ENCODE measurements at regions not wholly inside any gene's neighbourhood (a gene's known extent, or its start where the extent isn't known, plus 50 kb on each side); places are given as distances from the start of the nearest gene placed in this dataset.
"Not testable (repeated sequence)": the region's sequence is repeated elsewhere in the genome, so short reads cannot be mapped to it uniquely, and the experiment has no call there.

DNA sequence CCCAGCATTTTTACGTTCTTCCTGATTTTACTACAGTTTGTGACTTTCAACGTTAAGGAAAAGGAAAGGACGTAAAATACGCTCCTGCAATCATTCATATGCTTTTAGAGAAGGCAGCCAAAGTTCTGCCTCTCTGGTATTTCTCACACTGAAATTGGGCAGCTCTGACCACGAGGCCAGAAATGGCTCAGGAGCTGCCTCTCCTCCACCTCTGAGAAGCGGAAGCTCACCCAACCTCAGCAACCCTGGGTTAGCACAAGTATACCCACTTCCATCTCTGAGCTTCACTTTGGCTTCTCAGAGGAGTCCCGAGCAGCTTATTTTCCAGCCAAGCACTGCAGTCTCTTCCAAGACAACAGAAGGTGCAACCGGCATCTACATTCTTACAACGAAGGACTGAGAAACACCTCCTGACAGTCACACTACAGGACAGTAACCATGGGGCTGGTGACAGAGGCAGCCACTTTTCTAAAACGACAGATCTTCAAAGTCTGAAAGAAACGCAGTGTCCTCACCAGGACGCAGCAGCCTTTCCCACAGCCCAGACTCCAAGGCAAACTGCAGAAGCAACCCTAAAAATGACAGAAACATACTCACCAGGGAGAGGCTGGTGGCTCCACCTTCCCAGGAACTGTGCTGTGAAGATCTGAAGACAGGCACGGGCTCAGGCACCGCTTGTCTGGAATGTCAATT, 373.7 kb downstream of the BCL2L11 start:
- DNase-seq: peak; percentile 44 to 55 (median 46)
- peaks cover 24 to 29% of the 10 kb centered on the region in 2 donors for H3K4me1 Mint-ChIP-seq

DNA sequence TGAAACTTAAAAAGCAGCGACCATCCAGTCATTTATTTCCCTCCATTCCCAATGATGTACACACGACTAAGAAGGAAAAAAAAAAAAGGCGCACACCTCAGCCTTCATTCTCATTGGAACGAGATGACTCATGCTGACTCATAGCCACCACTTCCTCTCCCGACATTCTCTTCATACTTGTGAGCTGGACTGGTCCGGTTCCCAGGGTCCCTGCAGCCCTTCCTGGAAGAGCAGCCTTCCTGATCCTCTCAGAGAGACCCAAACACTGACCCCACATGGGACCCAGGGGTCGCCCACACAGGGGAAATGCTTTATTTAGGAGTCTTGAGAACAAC, 374.2 kb downstream of the BCL2L11 start:
- H3K4me1 Mint-ChIP-seq: peaks cover 24 to 29% of the 10 kb centered on the region in 2 donors
- H3K4me3 Mint-ChIP-seq: peak overlapping the region; percentile 66 to 83 (median 76)
- H3K9me3 Mint-ChIP-seq; H3K27me3 Mint-ChIP-seq (ENCODE audit: low read depth in 3 of 3); H3K36me3 Mint-ChIP-seq: not testable (repeated sequence)
- peak in 1 of 3 donors; percentile 19 for DNase-seq
- peak overlapping the region in 4 of 6 donors; percentile 16 to 72 (median 50) for H3K27ac Mint-ChIP-seq

More for the DNA sequence above, 373.7 kb downstream of the BCL2L11 start:
- H3K9me3 Mint-ChIP-seq; H3K27me3 Mint-ChIP-seq (ENCODE audit: low read depth in 3 of 3); H3K36me3 Mint-ChIP-seq: not testable (repeated sequence)
- peak overlapping the region; percentile 66 to 83 (median 76) for H3K4me3 Mint-ChIP-seq
- H3K27ac Mint-ChIP-seq: peak overlapping the region in 5 of 6 donors; percentile 16 to 85 (median 55)

GRCh38 chr2:111495636-111496035, 374.9 kb downstream of the BCL2L11 start:
- not testable (repeated sequence) for H3K27me3 Mint-ChIP-seq (ENCODE audit: low read depth in 3 of 3); H3K9me3 Mint-ChIP-seq; DNase-seq; H3K36me3 Mint-ChIP-seq
- Mint-ChIP-seq H3K4me1 (peaks cover 23 to 29% of the 10 kb centered on the region in 2 donors), H3K4me3 (peak overlapping the region in 1 of 5 donors; percentile 25), H3K27ac (peak overlapping the region in 1 of 6 donors; percentile 39)

- H3K9me3 Mint-ChIP-seq; H3K27me3 Mint-ChIP-seq (ENCODE audit: low read depth in 3 of 3); H3K36me3 Mint-ChIP-seq; DNase-seq: not testable (repeated sequence)
- Mint-ChIP-seq H3K4me3 (peak overlapping the region in 1 of 5 donors; percentile 25), H3K27ac (peak overlapping the region in 2 of 6 donors; percentile 39 to 53), H3K4me1 (peaks cover 20 to 29% of the 10 kb centered on the region in 2 donors)
These were observed 375.5 kb downstream of the BCL2L11 start for GRCh38 chr2:111496176-111496575.

DNA sequence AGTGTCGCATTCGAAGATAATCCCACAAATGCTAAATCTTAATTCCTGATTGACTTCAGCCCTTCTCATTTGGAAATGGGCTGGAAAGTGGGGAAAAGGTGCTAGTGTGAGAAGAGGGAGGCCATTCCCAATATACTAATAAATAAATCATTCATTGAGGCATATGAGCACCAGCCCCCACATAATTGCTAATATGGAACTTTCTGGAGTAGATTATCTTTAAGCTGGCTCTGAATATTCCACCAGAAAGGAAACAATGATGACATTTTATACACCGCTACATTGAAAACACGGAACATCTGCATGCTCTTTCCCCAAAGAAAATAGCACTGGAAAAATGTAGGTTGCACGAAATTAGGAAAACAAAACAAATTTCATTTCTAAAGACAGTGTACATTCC, 376.1 kb downstream of the BCL2L11 start:
- H3K9me3 Mint-ChIP-seq; H3K27ac Mint-ChIP-seq; DNase-seq; H3K4me3 Mint-ChIP-seq; H3K36me3 Mint-ChIP-seq; H3K27me3 Mint-ChIP-seq (ENCODE audit: low read depth in 3 of 3): not testable (repeated sequence)
- H3K4me1 Mint-ChIP-seq: peaks cover 15 to 24% of the 10 kb centered on the region in 2 donors

- peak overlapping the region in 1 of 5 donors; percentile 17 for H3K4me3 Mint-ChIP-seq
These were observed 376.6 kb downstream of the BCL2L11 start for GRCh38 chr2:111497270-111497669.

GRCh38 chr2:111500536-111501062, 379.9 kb downstream of the BCL2L11 start:
- H3K27ac Mint-ChIP-seq, H3K9me3 Mint-ChIP-seq, DNase-seq: not testable (repeated sequence)

More at GRCh38 chr2:111497270-111497669, 376.6 kb downstream of the BCL2L11 start:
- H3K27ac Mint-ChIP-seq: peak overlapping the region in 1 of 6 donors; percentile 62
- H3K9me3 Mint-ChIP-seq; H3K27me3 Mint-ChIP-seq (ENCODE audit: low read depth in 3 of 3); H3K36me3 Mint-ChIP-seq; DNase-seq: not testable (repeated sequence)
- peaks cover 13 to 20% of the 10 kb centered on the region in 2 donors for H3K4me1 Mint-ChIP-seq

DNA sequence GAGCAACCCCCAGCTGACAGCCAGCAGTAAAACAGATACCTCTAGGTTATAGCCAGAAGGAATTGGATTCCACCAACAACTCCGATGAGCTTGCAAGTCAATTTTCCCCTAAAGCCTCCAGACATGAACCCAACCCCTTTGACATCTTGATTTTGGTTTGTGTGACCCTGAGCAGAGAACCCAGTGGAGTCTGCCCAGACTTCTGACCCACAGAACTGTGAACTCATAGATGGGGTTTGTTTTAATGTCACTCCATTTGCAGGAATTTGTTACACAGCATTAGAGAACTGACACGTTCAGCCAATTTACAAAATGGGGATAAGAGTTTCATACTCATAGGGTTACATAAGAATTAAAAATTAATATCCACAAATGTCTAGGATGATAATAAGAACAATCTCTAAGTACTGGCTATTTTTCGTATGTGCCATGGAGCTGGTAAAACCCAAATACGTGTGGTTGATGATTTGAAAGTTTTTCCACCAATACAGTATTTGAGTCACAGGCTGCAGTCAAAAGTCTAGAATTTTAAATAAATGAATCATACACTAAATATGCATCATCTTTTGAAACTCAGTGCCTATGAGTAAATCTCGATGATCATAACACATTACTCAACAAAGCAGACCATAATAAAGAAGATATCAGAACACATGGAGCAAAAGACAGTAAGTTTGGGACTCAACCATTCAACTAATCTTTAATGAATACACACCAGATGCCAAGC, 380.0 kb downstream of the ANAPC1 start:
- not testable (repeated sequence) for H3K27me3 Mint-ChIP-seq (ENCODE audit: low read depth in 3 of 3); DNase-seq; H3K27ac Mint-ChIP-seq; H3K4me3 Mint-ChIP-seq; H3K9me3 Mint-ChIP-seq; H3K36me3 Mint-ChIP-seq
- peaks cover 7 to 14% of the 10 kb centered on the region in 2 donors for H3K4me1 Mint-ChIP-seq

More at GRCh38 chr2:111500536-111501062, 379.9 kb downstream of the BCL2L11 start:
- not testable (repeated sequence) for H3K4me3 Mint-ChIP-seq; H3K36me3 Mint-ChIP-seq; H3K27me3 Mint-ChIP-seq (ENCODE audit: low read depth in 3 of 3)
- peaks cover 10 to 16% of the 10 kb centered on the region in 2 donors for H3K4me1 Mint-ChIP-seq

DNA sequence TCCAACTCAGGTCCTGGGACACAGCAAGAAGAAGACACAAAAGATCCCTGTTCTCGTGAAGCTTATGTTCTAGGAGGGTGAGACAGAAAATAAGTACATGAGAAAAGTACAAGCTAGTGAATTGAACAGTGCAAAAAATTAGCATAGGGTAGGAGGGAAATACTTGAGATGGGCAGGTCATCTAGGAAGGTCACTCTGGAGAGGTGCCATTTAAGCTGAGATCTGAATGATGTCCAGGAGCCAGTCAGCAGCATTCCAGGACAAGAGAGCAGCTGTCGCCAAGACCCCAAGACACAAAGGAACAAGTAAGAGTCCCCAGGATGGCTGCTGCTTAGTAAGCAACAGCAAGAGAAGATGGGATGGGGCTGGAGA, 379.4 kb downstream of the ANAPC1 start:
- not testable (repeated sequence) for DNase-seq; H3K4me3 Mint-ChIP-seq; H3K36me3 Mint-ChIP-seq; H3K27me3 Mint-ChIP-seq (ENCODE audit: low read depth in 3 of 3); H3K9me3 Mint-ChIP-seq
- peak overlapping the region in 1 of 6 donors; percentile 69 for H3K27ac Mint-ChIP-seq
- H3K4me1 Mint-ChIP-seq: peaks cover 7 to 14% of the 10 kb centered on the region in 2 donors

- DNase-seq; H3K36me3 Mint-ChIP-seq; H3K9me3 Mint-ChIP-seq; H3K27me3 Mint-ChIP-seq (ENCODE audit: low read depth in 3 of 3): not testable (repeated sequence)
- H3K27ac Mint-ChIP-seq: peak overlapping the region in 1 of 6 donors; percentile 15
- H3K4me3 Mint-ChIP-seq: peak overlapping the region in 1 of 5 donors; percentile 23
- H3K4me1 Mint-ChIP-seq: peaks cover 7 to 14% of the 10 kb centered on the region in 2 donors
These were observed 378.7 kb downstream of the ANAPC1 start for GRCh38 chr2:111505267-111505666.

- H3K9me3 Mint-ChIP-seq; H3K27me3 Mint-ChIP-seq (ENCODE audit: low read depth in 3 of 3); H3K36me3 Mint-ChIP-seq: not testable (repeated sequence)
- H3K4me1 Mint-ChIP-seq: peaks cover 7 to 14% of the 10 kb centered on the region in 2 donors
- DNase-seq: peak in 2 of 3 donors; percentile 4 to 18
- peak overlapping the region in 3 of 5 donors; percentile 3 to 58 (median 10) for H3K4me3 Mint-ChIP-seq
- H3K27ac Mint-ChIP-seq: peak overlapping the region; percentile 58 to 89 (median 68)
These were observed 377.1 kb downstream of the ANAPC1 start for GRCh38 chr2:111506936-111507335.

DNA sequence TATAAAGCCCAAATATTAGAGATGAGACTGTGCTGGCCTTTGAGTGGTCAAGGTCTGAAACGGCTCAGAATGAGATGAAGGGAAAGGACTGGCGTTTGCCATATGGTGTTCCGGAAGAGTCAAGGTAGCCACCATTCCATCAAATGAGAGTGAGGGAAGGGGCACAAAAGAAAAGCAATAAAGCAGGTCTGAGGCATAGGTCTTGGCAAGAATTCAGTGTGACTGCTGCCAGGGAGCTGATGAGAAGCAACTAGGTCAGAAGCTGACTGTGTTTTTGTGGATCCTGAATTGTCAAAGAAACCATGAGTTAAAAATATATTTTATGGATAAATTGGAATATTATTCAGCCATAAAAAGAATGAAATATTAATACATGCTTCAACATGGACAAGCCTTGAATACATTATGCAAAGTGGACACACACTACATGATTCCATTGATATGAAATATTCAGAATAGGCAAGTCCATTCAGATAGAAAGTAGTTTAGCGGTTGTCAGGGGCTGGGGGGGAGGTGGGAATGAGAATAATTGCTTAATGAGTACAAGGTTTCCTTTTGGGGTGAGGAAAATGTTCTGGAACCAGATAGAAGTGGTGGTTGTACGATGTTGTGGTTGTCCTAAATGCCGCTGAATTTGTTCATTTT, 374.6 kb downstream of the ANAPC1 start:
- H3K27me3 Mint-ChIP-seq (ENCODE audit: low read depth in 3 of 3); H3K36me3 Mint-ChIP-seq; H3K4me3 Mint-ChIP-seq; DNase-seq; H3K9me3 Mint-ChIP-seq; H3K27ac Mint-ChIP-seq: not testable (repeated sequence)
- H3K4me1 Mint-ChIP-seq: peaks cover 7 to 14% of the 10 kb centered on the region in 2 donors

DNA sequence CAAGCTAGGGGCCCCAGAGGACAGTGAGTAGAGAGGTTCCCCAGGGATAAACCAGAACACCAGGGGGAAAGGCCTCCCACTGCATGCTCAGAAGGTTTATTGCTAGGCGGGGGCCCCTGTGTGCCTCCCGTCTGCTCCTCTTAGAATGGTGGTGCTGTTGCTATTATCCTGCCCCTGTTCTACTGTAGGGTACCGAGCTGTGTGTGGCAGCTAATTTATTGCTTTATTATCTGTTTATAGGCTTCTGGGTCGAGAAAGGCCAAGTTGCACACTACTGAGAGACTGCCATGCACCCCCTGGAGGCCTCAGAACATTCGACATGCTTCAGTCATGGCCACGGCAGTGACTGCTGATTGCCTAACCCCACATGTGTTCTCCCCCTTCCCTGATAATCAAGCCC, 373.6 kb downstream of the ANAPC1 start:
- not testable (repeated sequence) for H3K27ac Mint-ChIP-seq; DNase-seq; H3K4me3 Mint-ChIP-seq; H3K27me3 Mint-ChIP-seq (ENCODE audit: low read depth in 3 of 3); H3K36me3 Mint-ChIP-seq; H3K9me3 Mint-ChIP-seq
- H3K4me1 Mint-ChIP-seq: peaks cover 7 to 12% of the 10 kb centered on the region in 2 donors

- not testable (repeated sequence) for DNase-seq, H3K4me1 Mint-ChIP-seq, H3K36me3 Mint-ChIP-seq
These were observed 372.9 kb downstream of the ANAPC1 start for GRCh38 chr2:111511062-111511461.

More at GRCh38 chr2:111511062-111511461, 372.9 kb downstream of the ANAPC1 start:
- H3K9me3 Mint-ChIP-seq; H3K27ac Mint-ChIP-seq; H3K27me3 Mint-ChIP-seq (ENCODE audit: low read depth in 3 of 3); H3K4me3 Mint-ChIP-seq: not testable (repeated sequence)

All from immature natural killer cell (primary cell).